A549 (cell line): ENCODE measurements at regions not wholly inside any gene's neighbourhood (a gene's known extent, or its start where the extent isn't known, plus 50 kb on each side); places are given as distances from the start of the nearest gene placed in this dataset.
A peak's percentile ranks its signal among the peaks of the same experiment; 100 is the strongest.

Experiments used
- ATAC-seq, 2 experiments: fragments of 200-7000 bp in 1 of 2; fragments of >200 bp in 1 of 2; cut with Nextera tagmentation in 1 of 2; cut with Tn5 transposase in 1 of 2; 3 replicates each; pipeline versions ENCODE4 v1.8.0 to v1.9.1; 2018 to 2020; ENCODE audit warnings: mild to moderate bottlenecking in 1 of 2, moderate library complexity in 1 of 2
- CTCF ChIA-PET: fragments of 300-600 bp; sonication (Branson Sonifier 250); formaldehyde crosslinking; extraction: SDS; loops from one replicate; lab custom pipeline; 2021; ENCODE audit warnings: antibody characterized with exemption, inconsistent platforms; lab: Yijun Ruan, JAX
- POLR2A ChIA-PET: fragments of 350-600 bp; formaldehyde crosslinking; extraction: SDS; loops from one replicate; lab custom pipeline; 2021; ENCODE audit warnings: antibody characterized with exemption, inconsistent platforms; lab: Yijun Ruan, JAX
- DNase-seq, 2 experiments: peaks; one replicate each; pipeline versions ENCODE4 v3.0.0 to v3.0.0-alpha.2; 2011 to 2016; ENCODE audit warnings: low read depth in 1 of 2, low spot score in 1 of 2
- FAIRE-seq: peaks from 2 replicates; lab custom pipeline; 2011; peaks lifted over from hg19 to GRCh38; lab: Jason Lieb, UNC
- H3K27ac ChIP-seq, 2 experiments: fragments of >200 bp; sonication (Bioruptor Twin); formaldehyde crosslinking; 3 replicates each; pipeline ENCODE4 v1.5.1; 2016 to 2017
- H3K4me1 ChIP-seq: fragments of >200 bp; sonication (Bioruptor Twin); formaldehyde crosslinking; 3 replicates; pipeline ENCODE4 v1.6.1; 2016
- H3K4me2 ChIP-seq: fragments of >200 bp; sonication (Bioruptor Twin); formaldehyde crosslinking; 3 replicates; pipeline ENCODE4 v1.6.1; 2016
- H3K4me3 ChIP-seq: fragments of >200 bp; sonication (Bioruptor Twin); formaldehyde crosslinking; 3 replicates; pipeline ENCODE4 v1.5.1; 2016
- H3K9me3 ChIP-seq: fragments of >200 bp; sonication (Bioruptor Twin); formaldehyde crosslinking; 3 replicates; pipeline ENCODE4 v1.6.1; 2016
- CBX2 ChIP-seq: fragments of 200-600 bp; sonication (generic); IDR thresholded peaks from 2 replicates; pipeline ENCODE4 v1.6.1; 2016; ENCODE audit warnings: low read depth, mild to moderate bottlenecking, borderline replicate concordance
- EHF ChIP-seq: fragments of 250-450 bp; sonication (Bioruptor Pico); IDR thresholded peaks from 2 replicates; pipeline ENCODE4 v1.5.0; 2020; ENCODE audit warnings: mild to moderate bottlenecking
- EHMT2 ChIP-seq: fragments of 200-600 bp; sonication (generic); IDR thresholded peaks from 2 replicates; pipeline ENCODE4 v1.6.1; 2016; ENCODE audit warnings: antibody characterized with exemption, low read depth, mild to moderate bottlenecking, moderate library complexity
- EP300 ChIP-seq, 2 experiments: fragments of >200 bp; sonication (Bioruptor Twin); formaldehyde crosslinking; IDR thresholded peaks; 2 replicates in 1 of 2; 3 replicates in 1 of 2; pipeline ENCODE4 v1.6.1; 2016 to 2017
- FOSL2 ChIP-seq, 2 experiments: fragments of 450-650 bp in 1 of 2; fragments of >200 bp in 1 of 2; sonication (Bioruptor Twin) in 1 of 2; formaldehyde crosslinking; IDR thresholded peaks; 2 replicates each; pipeline versions ENCODE4 v1.5.0 to v1.6.1; 2016 to 2020; ENCODE audit warnings: mild to moderate bottlenecking in 1 of 2, moderate library complexity in 1 of 2
- FOXS1 ChIP-seq: fragments of 250-450 bp; sonication (Bioruptor Pico); IDR thresholded peaks from 2 replicates; pipeline ENCODE4 v1.5.0; 2020; ENCODE audit warnings: mild to moderate bottlenecking, moderate library complexity
- GATA3 ChIP-seq: IDR thresholded peaks from 2 replicates; pipeline ENCODE4 v1.6.1; 2012; ENCODE audit warnings: borderline replicate concordance
- HEYL ChIP-seq: fragments of 250-450 bp; sonication (Bioruptor Pico); IDR thresholded peaks from 2 replicates; pipeline ENCODE4 v1.8.0; 2021; ENCODE audit warnings: mild to moderate bottlenecking, moderate library complexity
- HMGXB4 ChIP-seq: fragments of 250-450 bp; sonication (Bioruptor Pico); IDR thresholded peaks from 2 replicates; pipeline ENCODE4 v1.5.0; 2021; ENCODE audit warnings: mild to moderate bottlenecking, moderate library complexity, borderline replicate concordance
- HOXB13 ChIP-seq: fragments of 250-450 bp; sonication (Bioruptor Pico); IDR thresholded peaks from 2 replicates; pipeline ENCODE4 v1.5.0; 2020; ENCODE audit warnings: low read depth, mild to moderate bottlenecking, moderate library complexity
- HOXB5 ChIP-seq: fragments of 250-450 bp; sonication (Bioruptor Pico); IDR thresholded peaks from 2 replicates; pipeline ENCODE4 v1.5.0; 2020; ENCODE audit warnings: mild to moderate bottlenecking, moderate library complexity
- JUNB ChIP-seq: fragments of >200 bp; sonication (Bioruptor Twin); formaldehyde crosslinking; IDR thresholded peaks from 2 replicates; pipeline ENCODE4 v1.6.1; 2016
- KDM1A ChIP-seq: fragments of 200-600 bp; sonication (generic); IDR thresholded peaks from 2 replicates; pipeline ENCODE4 v1.6.1; 2016; ENCODE audit warnings: low read depth, mild to moderate bottlenecking
- KDM5A ChIP-seq: fragments of 200-600 bp; sonication (generic); IDR thresholded peaks from 2 replicates; pipeline ENCODE4 v1.6.1; 2016; ENCODE audit warnings: antibody characterized with exemption, mild to moderate bottlenecking
- NFE2L2 ChIP-seq: fragments of 150-350 bp; conservative IDR thresholded peaks from 2 replicates; pipeline ENCODE4 v1.6.1; 2014; ENCODE audit warnings: low read length
- POLR2AphosphoS2 ChIP-seq: conservative IDR thresholded peaks from 2 replicates; pipeline ENCODE4 v1.6.1; 2012; ENCODE audit warnings: low read length, improper control_type of control experiment, inconsistent platforms
- RAD21 ChIP-seq, 2 experiments: fragments of >200 bp in 1 of 2; sonication (Bioruptor Twin) in 1 of 2; formaldehyde crosslinking in 1 of 2; IDR thresholded peaks in 1 of 2; conservative IDR thresholded peaks in 1 of 2; 2 replicates in 1 of 2; 3 replicates in 1 of 2; pipeline ENCODE4 v1.6.1; 2012 to 2018; ENCODE audit warnings: inconsistent platforms in 1 of 2
- RCOR1 ChIP-seq: fragments of 150-350 bp; IDR thresholded peaks from 2 replicates; pipeline ENCODE4 v1.6.1; 2014; ENCODE audit warnings: antibody characterized with exemption, low read length, low read depth
- RFX5 ChIP-seq: fragments of 450-650 bp; IDR thresholded peaks from 2 replicates; pipeline ENCODE4 v1.7.1; 2014; ENCODE audit warnings: antibody characterized with exemption, mild to moderate bottlenecking, moderate library complexity
- SREBF2 ChIP-seq: fragments of 450-650 bp; IDR thresholded peaks from 2 replicates; pipeline ENCODE4 v1.6.1; 2014; ENCODE audit warnings: mild to moderate bottlenecking, moderate library complexity
- ZNF302 ChIP-seq: fragments of 250-450 bp; sonication (Bioruptor Pico); IDR thresholded peaks from 2 replicates; pipeline ENCODE4 v1.9.0; 2021; ENCODE audit warnings: inconsistent platforms, mild to moderate bottlenecking, moderate library complexity
- ZSCAN20 ChIP-seq: fragments of 250-450 bp; sonication (Bioruptor Pico); IDR thresholded peaks from 2 replicates; pipeline ENCODE4 v1.8.0; 2022; ENCODE audit warnings: mild to moderate bottlenecking, moderate library complexity
- WGBS: methylation state at CpG from one replicate; pipeline ENCODE4 v1.1.6; 2017; ENCODE audit errors: missing lambda C conversion rate; 5-methylcytosine and 5-hydroxymethylcytosine counted together

DNA sequence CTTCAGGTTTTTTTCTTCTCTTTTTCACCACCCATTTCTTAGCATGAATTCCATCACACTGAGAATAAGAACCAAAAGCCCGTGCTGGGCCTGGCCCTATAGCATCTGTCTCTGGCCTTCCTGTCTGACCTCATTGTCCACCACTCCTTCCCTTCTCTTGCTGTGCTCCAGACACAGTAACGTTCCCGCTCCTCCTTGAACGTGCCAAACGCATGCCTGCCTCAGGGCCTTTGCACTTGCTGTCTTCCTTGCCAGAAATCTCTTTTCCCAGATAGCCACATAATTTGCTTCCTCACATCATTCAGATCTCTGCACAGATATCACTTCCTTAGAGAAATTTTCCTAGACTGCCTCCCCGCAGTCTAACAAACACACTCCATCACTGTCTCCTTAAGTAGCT, 119.6 kb upstream of the CPSF6 start:
- H3K4me3 ChIP-seq, result no peak overlapping the region
- H3K4me1 ChIP-seq, result no peaks in the 10 kb centered on the region
- FAIRE-seq (no peak), ATAC-seq (no peak), DNase-seq (no peak)
- no peaks in the 10 kb centered on the region for H3K9me3 ChIP-seq
- H3K27ac ChIP-seq, result no peak overlapping the region
- TF ChIP-seq ZNF302 (CRISPR knock-in tag) (no peak), GATA3 (no peak), EHMT2 (no peak), FOSL2 (IDR thresholded peaks at IDR 0.05) (no peak), FOSL2 (CRISPR knock-in tag; IDR thresholded peaks at IDR 0.05) (no peak), JUNB (no peak), HEYL (CRISPR knock-in tag) (no peak), HMGXB4 (CRISPR knock-in tag) (no peak), KDM1A (no peak), RFX5 (no peak), FOXS1 (CRISPR knock-in tag) (no peak), POLR2AphosphoS2 (no peak), HOXB13 (no peak)
- ChIA-PET CTCF (interaction anchor here (1.2 kb wide), 1 partner anchor 16 kb away, joined by 3 read pairs; no protein-coding TSS in a partner anchor), POLR2A (no interaction called here)
- WGBS, result 69% methylated on average over 6 of the region's 6 CpGs
- H3K4me2 ChIP-seq, result no peak overlapping the region

- ChIA-PET CTCF (no interaction called here), POLR2A (no interaction called here)
- H3K27ac ChIP-seq, result no peak overlapping the region
- WGBS, result 49% methylated on average over 5 of the region's 5 CpGs
- H3K4me3 ChIP-seq, result no peak overlapping the region
- TF ChIP-seq KDM1A (no peak), JUNB (no peak)
- H3K4me1 ChIP-seq, result no peaks in the 10 kb centered on the region
- FAIRE-seq, result no peak
- H3K4me2 ChIP-seq, result no peak overlapping the region
- no peaks in the 10 kb centered on the region for H3K9me3 ChIP-seq
- ATAC-seq, result no peak
- no peak for DNase-seq
Observed at GRCh38 chr12:69120354-69120753, 119.0 kb upstream of the CPSF6 start.

DNA sequence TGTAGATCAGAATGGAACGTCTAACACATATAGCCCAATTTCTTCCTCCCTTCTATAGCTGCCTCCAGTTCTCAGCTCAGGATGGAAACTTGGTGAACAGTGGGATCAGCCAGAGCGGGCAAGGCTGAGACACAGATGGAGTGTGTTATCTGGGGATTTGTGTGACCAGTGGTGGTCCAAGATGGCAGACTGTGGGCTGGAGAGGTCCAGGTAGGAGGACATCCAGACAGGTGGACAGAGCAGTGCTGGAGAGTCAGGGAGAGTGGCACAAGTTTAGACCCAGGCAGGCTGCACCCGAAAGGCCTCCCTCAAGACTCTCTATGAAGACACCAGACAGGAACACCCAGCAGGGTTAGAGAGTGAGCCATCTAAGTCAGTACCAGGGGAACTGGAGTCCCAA, 116.1 kb upstream of the CPSF6 start:
- DNase-seq (no peak), FAIRE-seq (no peak)
- CTCF ChIA-PET, result no interaction called here
- Histone ChIP-seq H3K27ac (no peak overlapping the region; a peak in 1 of 6 replicates), H3K4me3 (no peak overlapping the region)
- TF ChIP-seq SREBF2, result no peak
- TF ChIP-seq KDM5A, result no peak
- no peak for TF ChIP-seq RAD21 (conservative IDR thresholded peaks at IDR 0.05 in 1 of 2, IDR thresholded peaks at IDR 0.05 in 1 of 2)
- TF ChIP-seq HOXB5 (CRISPR knock-in tag), result no peak
- no peak for TF ChIP-seq NFE2L2
- TF ChIP-seq ZSCAN20 (CRISPR knock-in tag), result no peak
- no peak for TF ChIP-seq CBX2
- no peak for TF ChIP-seq RCOR1
- TF ChIP-seq EHF (CRISPR knock-in tag), result no peak
- TF ChIP-seq EP300 (IDR thresholded peaks at IDR 0.05), result no peak
- TF ChIP-seq, all 56 proteins: peak for 0
- H3K9me3 ChIP-seq, result no peaks in the 10 kb centered on the region
- POLR2A ChIA-PET, result no interaction called here
- 83% methylated on average over 3 of the region's 3 CpGs for WGBS
- H3K4me1 ChIP-seq, result no peaks in the 10 kb centered on the region
- ATAC-seq, result peak; percentile 33 to 40; a peak in 3 of 6 replicates
- no peak overlapping the region; the same call in 2 of the 3 replicates for H3K4me2 ChIP-seq
